ENCODE measurements at regions not wholly inside any gene's neighbourhood (a gene's known extent, or its start where the extent isn't known, plus 50 kb on each side); places are given as distances from the start of the nearest gene placed in this dataset.

GRCh38 chr1:221067721-221068120 is 188.5 kb downstream of the HLX start:
- intact Hi-C loops (cut with DNase I; ENCODE audit: low total_unique reads), result no loop called here
- no peak overlapping the region for H3K4me3 ChIP-seq
- H3K9me3 ChIP-seq, result no peaks in the 10 kb centered on the region
- DNase-seq, result no peak
- TF ChIP-seq, protein P1, sequence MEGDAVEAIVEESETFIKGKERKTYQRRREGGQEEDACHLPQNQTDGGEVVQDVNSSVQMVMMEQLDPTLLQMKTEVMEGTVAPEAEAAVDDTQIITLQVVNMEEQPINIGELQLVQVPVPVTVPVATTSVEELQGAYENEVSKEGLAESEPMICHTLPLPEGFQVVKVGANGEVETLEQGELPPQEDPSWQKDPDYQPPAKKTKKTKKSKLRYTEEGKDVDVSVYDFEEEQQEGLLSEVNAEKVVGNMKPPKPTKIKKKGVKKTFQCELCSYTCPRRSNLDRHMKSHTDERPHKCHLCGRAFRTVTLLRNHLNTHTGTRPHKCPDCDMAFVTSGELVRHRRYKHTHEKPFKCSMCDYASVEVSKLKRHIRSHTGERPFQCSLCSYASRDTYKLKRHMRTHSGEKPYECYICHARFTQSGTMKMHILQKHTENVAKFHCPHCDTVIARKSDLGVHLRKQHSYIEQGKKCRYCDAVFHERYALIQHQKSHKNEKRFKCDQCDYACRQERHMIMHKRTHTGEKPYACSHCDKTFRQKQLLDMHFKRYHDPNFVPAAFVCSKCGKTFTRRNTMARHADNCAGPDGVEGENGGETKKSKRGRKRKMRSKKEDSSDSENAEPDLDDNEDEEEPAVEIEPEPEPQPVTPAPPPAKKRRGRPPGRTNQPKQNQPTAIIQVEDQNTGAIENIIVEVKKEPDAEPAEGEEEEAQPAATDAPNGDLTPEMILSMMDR (IDR thresholded peaks at IDR 0.05), result no peak
- H3K27me3 ChIP-seq, result no peaks in the 10 kb centered on the region
- H3K4me1 ChIP-seq, result peaks cover 0 to 6% (median 2%) of the 10 kb centered on the region in 4 donors
- H3K36me3 ChIP-seq, result no peaks in the 10 kb centered on the region
- H3K27ac ChIP-seq, result no peak overlapping the region

DNA sequence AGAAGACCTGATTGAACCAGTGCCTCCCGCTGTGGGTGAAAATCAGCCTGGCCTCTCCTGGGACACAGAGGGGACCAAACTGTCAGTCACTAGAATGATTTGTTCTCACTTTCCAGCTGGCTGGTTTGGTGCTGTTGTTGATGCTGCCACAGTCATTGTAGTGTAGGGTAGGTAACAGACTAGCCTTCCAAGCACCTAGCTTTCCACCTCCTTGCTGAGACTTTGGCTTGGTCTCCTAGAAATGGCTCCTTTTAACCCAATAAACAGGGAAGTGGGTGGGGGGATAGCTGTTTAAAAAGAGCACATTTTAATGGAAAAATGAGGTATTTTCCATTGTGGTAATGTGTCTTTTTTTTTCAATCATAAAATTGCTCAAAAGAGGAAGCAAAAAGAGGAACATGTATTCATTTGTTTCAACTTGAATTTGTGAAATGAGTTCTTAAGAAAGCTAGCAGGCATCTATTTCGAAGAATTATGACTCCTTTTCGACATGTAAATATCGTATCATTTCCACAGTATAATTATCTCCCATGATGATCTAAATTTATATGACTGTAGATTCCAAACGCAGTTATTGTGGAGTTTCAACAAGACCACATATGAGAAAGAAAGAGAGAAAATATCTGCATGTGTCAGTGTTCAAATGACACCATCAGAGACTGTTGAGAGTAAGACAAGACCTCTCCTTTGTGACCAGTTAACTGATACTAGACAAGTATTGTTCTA is 190.1 kb downstream of the HLX start:
- intact Hi-C loops (cut with DNase I; ENCODE audit: low total_unique reads), result no loop called here
- Histone ChIP-seq H3K27me3 (no peaks in the 10 kb centered on the region), H3K27ac (no peak overlapping the region), H3K9me3 (no peaks in the 10 kb centered on the region), H3K36me3 (no peaks in the 10 kb centered on the region), H3K4me3 (no peak overlapping the region), H3K4me1 (peaks cover 0 to 6% (median 2%) of the 10 kb centered on the region in 4 donors)
- TF ChIP-seq, protein P1 (IDR thresholded peaks at IDR 0.05), result no peak
- DNase-seq, result no peak

GRCh38 chr1:221069986-221070385 is 190.7 kb downstream of the HLX start:
- Histone ChIP-seq H3K36me3 (no peaks in the 10 kb centered on the region), H3K27me3 (no peaks in the 10 kb centered on the region), H3K27ac (no peak overlapping the region), H3K4me3 (no peak overlapping the region), H3K9me3 (no peaks in the 10 kb centered on the region), H3K4me1 (peaks cover 0 to 6% (median 2%) of the 10 kb centered on the region in 4 donors)
- TF ChIP-seq, protein P1 (IDR thresholded peaks at IDR 0.05), result no peak
- intact Hi-C loops (cut with DNase I; ENCODE audit: low total_unique reads), result no loop called here
- DNase-seq, result no peak

- DNase-seq, result no peak
- TF ChIP-seq, protein P1 (IDR thresholded peaks at IDR 0.05), result no peak
- Histone ChIP-seq H3K36me3 (no peaks in the 10 kb centered on the region), H3K4me1 (peaks cover 0 to 6% (median 2%) of the 10 kb centered on the region in 4 donors), H3K9me3 (no peaks in the 10 kb centered on the region), H3K27ac (no peak overlapping the region), H3K4me3 (no peak overlapping the region), H3K27me3 (no peaks in the 10 kb centered on the region)
- intact Hi-C loops (cut with DNase I; ENCODE audit: low total_unique reads), result no loop called here
Measured at GRCh38 chr1:221071777-221072176, 192.5 kb downstream of the HLX start.

GRCh38 chr1:221072214-221072613 is 193.0 kb downstream of the HLX start:
- intact Hi-C loops (cut with DNase I; ENCODE audit: low total_unique reads), result no loop called here
- H3K27ac ChIP-seq, result no peak overlapping the region
- H3K9me3 ChIP-seq, result no peaks in the 10 kb centered on the region
- no peak overlapping the region for H3K4me3 ChIP-seq
- peaks cover 0 to 6% (median 2%) of the 10 kb centered on the region in 4 donors for H3K4me1 ChIP-seq
- no peaks in the 10 kb centered on the region for H3K27me3 ChIP-seq
- H3K36me3 ChIP-seq, result no peaks in the 10 kb centered on the region
- DNase-seq, result no peak
- TF ChIP-seq, protein P1 (IDR thresholded peaks at IDR 0.05), result no peak
